GM18951 (cell line): ENCODE measurements at regions not wholly inside any gene's neighbourhood (a gene's known extent, or its start where the extent isn't known, plus 50 kb on each side); places are given as distances from the start of the nearest gene placed in this dataset.
"Not testable (repeated sequence)": the region's sequence is repeated elsewhere in the genome, so short reads cannot be mapped to it uniquely, and the experiment has no call there.

Experiments used
- POLR2A ChIP-seq: IDR thresholded peaks from 4 replicates; pipeline ENCODE4 v1.6.1; 2011; ENCODE audit warnings: mild to moderate bottlenecking; ENCODE audit not compliant: insufficient read length, insufficient read depth; ENCODE audit errors: extremely low read depth
- in situ Hi-C: fragments of 300-500 bp; cut with MboI; formaldehyde crosslinking; loops from one replicate; pipeline ENCODE4 v1.12.0; 2022; ENCODE audit warnings: low sequenced_read_pairs, mixed read lengths, inconsistent platforms; ENCODE audit not compliant: unreplicated experiment

- in situ Hi-C loops: loop anchor here (10.0 kb wide), 1 partner anchor 85 kb away; the partner anchor contains the start of gene OSBPL3
Measured at GRCh38 chr7:25069900-25070443, 55.1 kb downstream of the CYCS start.

GRCh38 chr7:25068502-25069213 lies 56.4 kb downstream of the CYCS start:
- TF ChIP-seq POLR2A: no peak
- in situ Hi-C loops: no loop called here

More at GRCh38 chr7:25069900-25070443, 55.1 kb downstream of the CYCS start:
- no peak for TF ChIP-seq POLR2A

- no peak for TF ChIP-seq POLR2A
- in situ Hi-C loops: no loop called here
Measured at GRCh38 chr7:25067726-25068501, 57.1 kb downstream of the CYCS start.

GRCh38 chr7:25066253-25066652 lies 58.8 kb downstream of the CYCS start:
- no peak for TF ChIP-seq POLR2A
- in situ Hi-C loops: no loop called here

GRCh38 chr7:25062380-25062779 lies 62.7 kb downstream of the CYCS start:
- in situ Hi-C loops: no loop called here
- TF ChIP-seq POLR2A: no peak

- no peak for TF ChIP-seq POLR2A
- in situ Hi-C loops: no loop called here
Measured at GRCh38 chr7:25060487-25061055, 64.5 kb downstream of the CYCS start.

- TF ChIP-seq POLR2A: no peak
- in situ Hi-C loops: no loop called here
Measured at GRCh38 chr7:25059576-25059975, 65.5 kb downstream of the CYCS start.

GRCh38 chr7:25056368-25056767 lies 68.7 kb downstream of the CYCS start:
- in situ Hi-C loops: no loop called here
- no peak for TF ChIP-seq POLR2A

- no peak for TF ChIP-seq POLR2A
- in situ Hi-C loops: no loop called here
Measured at GRCh38 chr7:25055520-25056220, 69.4 kb downstream of the CYCS start.

GRCh38 chr7:25054819-25055519 lies 70.1 kb downstream of the CYCS start:
- no peak for TF ChIP-seq POLR2A
- in situ Hi-C loops: no loop called here

GRCh38 chr7:25050223-25050622 lies 70.2 kb upstream of the OSBPL3 start:
- in situ Hi-C loops: no loop called here

GRCh38 chr7:25048444-25048834 lies 68.5 kb upstream of the OSBPL3 start:
- TF ChIP-seq POLR2A: no peak
- in situ Hi-C loops: no loop called here

More at GRCh38 chr7:25050223-25050622, 70.2 kb upstream of the OSBPL3 start:
- no peak for TF ChIP-seq POLR2A

- in situ Hi-C loops: not testable (repeated sequence)
Measured at GRCh38 chr7:25047571-25048443, 67.8 kb upstream of the OSBPL3 start.
